B cell (primary cell): ENCODE measurements at regions not wholly inside any gene's neighbourhood (a gene's known extent, or its start where the extent isn't known, plus 50 kb on each side); places are given as distances from the start of the nearest gene placed in this dataset.

Source experiments
- ATAC-seq: fragments of 200-7000 bp; cut with Tn5 transposase; one replicate; pipeline ENCODE4 v1.10.0; 2021; ENCODE audit warnings: low read depth, mild to moderate bottlenecking, moderate number of reproducible peaks, moderate library complexity
- CTCF ChIA-PET: fragments of 350-600 bp; sonication (Branson Sonifier 250); formaldehyde crosslinking; loops from one replicate; lab custom pipeline; 2021; ENCODE audit warnings: antibody characterized with exemption, inconsistent platforms; lab: Charles Lee
- POLR2A ChIA-PET: fragments of 350-600 bp; sonication (Branson Sonifier 250); formaldehyde crosslinking; loops from one replicate; lab custom pipeline; 2021; ENCODE audit warnings: antibody characterized with exemption; lab: Charles Lee
- DNase-seq: peaks from one replicate; pipeline ENCODE4 v3.0.0; 2013
- H2AFZ ChIP-seq: 2 replicates; pipeline ENCODE4 v1.6.1; 2012; ENCODE audit warnings: mild to moderate bottlenecking, low read depth, low read length; ENCODE audit not compliant: insufficient read depth, poor library complexity, severe bottlenecking
- H3K27ac ChIP-seq, 2 donors: 1 replicate in 1 of 2; 2 replicates in 1 of 2; pipeline ENCODE4 v1.5.1; 2012 to 2013; ENCODE audit warnings: low read length in 2 of 2, mild to moderate bottlenecking in 2 of 2, moderate library complexity in 1 of 2
- H3K27me3 ChIP-seq, 4 experiments: fragments of 200-600 bp in 1 of 4; sonication (generic) in 1 of 4; replicated peaks in 1 of 4; 1 replicate in 2 of 4; 2 replicates in 2 of 4; pipeline versions ENCODE4 v1.6.1 to v1.7.0; 2013 to 2016; ENCODE audit warnings: low read length in 3 of 4, mild to moderate bottlenecking in 2 of 4, mixed read lengths in 1 of 4, moderate library complexity in 1 of 4; ENCODE audit not compliant: insufficient read depth in 4 of 4, control insufficient read depth in 3 of 4; ENCODE audit errors: control extremely low read depth in 1 of 4
- H3K36me3 ChIP-seq, 2 experiments: replicated peaks in 1 of 2; 1 replicate in 1 of 2; 2 replicates in 1 of 2; pipeline versions ENCODE4 v1.6.1 to v1.7.1; 2013; ENCODE audit warnings: low read length in 1 of 2; ENCODE audit not compliant: insufficient read depth in 2 of 2, control insufficient read depth in 1 of 2; ENCODE audit errors: control extremely low read depth in 1 of 2, extremely low read depth in 1 of 2
- H3K4me1 ChIP-seq, 2 donors: fragments of 200-600 bp in 1 of 2; sonication (generic) in 1 of 2; 1 replicate in 1 of 2; 2 replicates in 1 of 2; pipeline versions ENCODE4 v1.5.1 to v1.6.1; 2013 to 2017; ENCODE audit warnings: low read length in 2 of 2; ENCODE audit not compliant: control insufficient read depth in 2 of 2, insufficient read depth in 2 of 2
- H3K4me2 ChIP-seq: replicated peaks from 2 replicates; pipeline ENCODE3; 2012; ENCODE audit warnings: mild to moderate bottlenecking, low read depth, low read length; ENCODE audit not compliant: poor library complexity, severe bottlenecking
- H3K4me3 ChIP-seq, 5 experiments: fragments of 200-600 bp in 1 of 5; sonication (generic) in 1 of 5; 1 replicate in 3 of 5; 2 replicates in 2 of 5; pipeline versions ENCODE4 v1.5.1 to v1.7.0; 2011 to 2016; ENCODE audit warnings: low read length in 4 of 5, mild to moderate bottlenecking in 4 of 5, low read depth in 2 of 5, control low read depth in 1 of 5, moderate library complexity in 1 of 5; ENCODE audit not compliant: insufficient read depth in 1 of 5; ENCODE audit errors: control extremely low read depth in 1 of 5, extremely low read depth in 1 of 5
- H3K79me2 ChIP-seq: fragments of 200-600 bp; sonication (generic); one replicate; pipeline ENCODE4 v1.6.0; 2016; ENCODE audit warnings: low read length; ENCODE audit not compliant: control insufficient read depth, insufficient read depth
- H3K9ac ChIP-seq: fragments of 200-600 bp; sonication (generic); 2 replicates; pipeline ENCODE4 v1.6.1; 2017; ENCODE audit warnings: mild to moderate bottlenecking, low read length, moderate library complexity
- H3K9me3 ChIP-seq, 3 donors: one replicate each; pipeline versions ENCODE4 v1.6.1 to v1.7.1; 2013; ENCODE audit warnings: low read length in 2 of 3; ENCODE audit not compliant: control insufficient read depth in 2 of 3, insufficient read depth in 1 of 3; ENCODE audit errors: control extremely low read depth in 1 of 3
- H4K20me1 ChIP-seq: 2 replicates; pipeline ENCODE4 v1.6.0; 2012; ENCODE audit warnings: mild to moderate bottlenecking, low read length; ENCODE audit not compliant: insufficient read depth, control insufficient read depth, poor library complexity, severe bottlenecking
- H3K27ac Mint-ChIP-seq: one replicate; pipeline ENCODE4 v1.8.0; 2021; ENCODE audit warnings: mixed read lengths
- H3K27me3 Mint-ChIP-seq: one replicate; pipeline ENCODE4 v1.8.0; 2021; ENCODE audit warnings: mixed read lengths
- H3K4me1 Mint-ChIP-seq: one replicate; pipeline ENCODE4 v1.8.0; 2021; ENCODE audit warnings: mixed read lengths
- H3K4me3 Mint-ChIP-seq: one replicate; pipeline ENCODE4 v1.8.0; 2021; ENCODE audit warnings: mixed read lengths
- H3K9me3 Mint-ChIP-seq: one replicate; pipeline ENCODE4 v1.8.0; 2022; ENCODE audit warnings: mixed read lengths; ENCODE audit not compliant: insufficient read depth
- CTCF ChIP-seq: fragments of 200-600 bp; IDR thresholded peaks from one replicate; pipeline ENCODE4 v1.8.0; 2022; ENCODE audit warnings: antibody characterized with exemption, mild to moderate bottlenecking
- EZH2 ChIP-seq: IDR thresholded peaks from 2 replicates; pipeline ENCODE4 v1.6.1; 2012; ENCODE audit warnings: borderline replicate concordance, low read depth, mild to moderate bottlenecking, moderate library complexity, low read length; ENCODE audit not compliant: insufficient read depth, poor library complexity, severe bottlenecking
- WGBS: methylation state at CpG from one replicate; pipeline ENCODE4 v1.1.5; 2013; ENCODE audit warnings: missing lambda C conversion rate; ENCODE audit not compliant: insufficient coverage; 5-methylcytosine and 5-hydroxymethylcytosine counted together
- intact Hi-C: fragments of 100-400 bp; cut with micrococcal nuclease; formaldehyde crosslinking; loops from one replicate; pipeline ENCODE4 v1.10.0; 2022

DNA sequence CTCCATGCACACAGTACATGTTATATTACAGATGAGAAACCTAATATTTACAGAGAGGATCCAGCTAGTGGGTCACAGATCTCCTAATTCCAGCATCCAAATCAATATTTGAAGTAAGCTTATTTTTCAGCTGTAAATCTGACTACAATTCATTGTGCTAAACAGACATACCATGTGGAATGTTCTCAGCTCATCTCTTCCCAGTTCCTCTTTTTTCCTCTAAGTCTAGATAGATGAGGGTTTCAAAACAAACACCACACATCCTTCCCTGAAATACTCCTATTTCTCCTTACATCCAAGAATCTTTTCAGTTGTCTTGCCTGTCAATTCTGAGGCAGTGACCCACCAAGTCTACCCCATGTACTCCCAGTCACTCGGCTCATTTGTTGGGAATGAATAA, 200.7 kb upstream of the PIK3C3 start:
- no peak for TF ChIP-seq EZH2
- no peak overlapping the region for H2AFZ ChIP-seq
- no peaks in the 10 kb centered on the region for H3K27me3 ChIP-seq
- Mint-ChIP-seq H3K27me3 (no peaks in the 10 kb centered on the region), H3K9me3 (no peaks in the 10 kb centered on the region), H3K27ac (no peak overlapping the region), H3K4me1 (no peaks in the 10 kb centered on the region), H3K4me3 (no peak overlapping the region)
- H3K36me3 ChIP-seq, result no peaks in the 10 kb centered on the region
- CTCF ChIA-PET, result no interaction called here
- intact Hi-C loops, result no loop called here
- no peak overlapping the region for H3K9ac ChIP-seq
- no peak overlapping the region for H3K4me2 ChIP-seq
- H3K27ac ChIP-seq, result no peak overlapping the region
- no peaks in the 10 kb centered on the region for H4K20me1 ChIP-seq
- no peaks in the 10 kb centered on the region for H3K79me2 ChIP-seq
- H3K4me3 ChIP-seq, result no peak overlapping the region
- WGBS, result no CpG with 5 or more reads among the region's 1 CpG
- POLR2A ChIA-PET, result no interaction called here
- DNase-seq, result no peak
- no peaks in the 10 kb centered on the region for H3K4me1 ChIP-seq
- no peaks in the 10 kb centered on the region for H3K9me3 ChIP-seq
- ATAC-seq, result no peak

DNA sequence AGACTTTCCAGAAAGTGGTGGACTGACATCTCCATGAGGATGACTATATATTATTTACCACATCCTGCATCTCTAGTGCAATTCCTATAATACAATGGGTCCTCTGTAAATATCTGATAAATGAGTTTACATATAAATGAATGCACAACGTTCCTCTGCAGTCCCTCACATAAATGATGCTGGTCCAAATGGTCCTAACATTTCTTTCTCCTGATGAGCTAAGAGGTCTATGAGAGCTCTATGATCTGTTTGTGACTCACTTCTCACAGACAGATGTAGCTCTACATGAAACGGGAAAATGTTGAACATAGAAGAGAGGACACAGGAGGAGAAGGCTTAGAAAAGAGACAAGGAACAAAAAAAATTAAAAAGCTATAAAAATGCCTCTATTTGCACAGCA, 201.2 kb upstream of the PIK3C3 start:
- no peaks in the 10 kb centered on the region for H3K4me1 ChIP-seq
- Mint-ChIP-seq H3K27ac (no peak overlapping the region), H3K4me3 (no peak overlapping the region), H3K9me3 (no peaks in the 10 kb centered on the region), H3K27me3 (no peaks in the 10 kb centered on the region), H3K4me1 (no peaks in the 10 kb centered on the region)
- no peak overlapping the region for H3K27ac ChIP-seq
- POLR2A ChIA-PET, result no interaction called here
- H2AFZ ChIP-seq, result no peak overlapping the region
- H4K20me1 ChIP-seq, result no peaks in the 10 kb centered on the region
- no peak for DNase-seq
- H3K27me3 ChIP-seq, result no peaks in the 10 kb centered on the region
- H3K79me2 ChIP-seq, result no peaks in the 10 kb centered on the region
- H3K4me2 ChIP-seq, result no peak overlapping the region
- no peak overlapping the region for H3K4me3 ChIP-seq
- ATAC-seq, result no peak
- WGBS, result no CpG with 5 or more reads among the region's 2 CpGs
- intact Hi-C loops, result no loop called here
- TF ChIP-seq EZH2 (no peak), CTCF (no peak)
- CTCF ChIA-PET, result no interaction called here
- H3K9me3 ChIP-seq, result no peaks in the 10 kb centered on the region
- H3K9ac ChIP-seq, result no peak overlapping the region
- H3K36me3 ChIP-seq, result no peaks in the 10 kb centered on the region
